IMR-90 (cell line): ENCODE measurements at regions not wholly inside any gene's neighbourhood (a gene's known extent, or its start where the extent isn't known, plus 50 kb on each side); places are given as distances from the start of the nearest gene placed in this dataset. TPM values are rescaled to one million over a fixed set of nuclear protein-coding genes. Genes with fewer than 3 reads are reported as not detected.

Experiments
- ATAC-seq: fragments of 200-7000 bp; cut with Tn5 transposase; 2 replicates; pipeline ENCODE4 v1.9.1; 2020; ENCODE audit warnings: low read depth, mild to moderate bottlenecking, moderate library complexity
- BruUV-seq: library from RNA; stranded (reverse); fragments of 400-500 nt; replicated peaks from 2 replicates; lab custom pipeline; 2021; lab: Mats Ljungman, UMichigan
- CTCF ChIA-PET: fragments of 300-600 bp; formaldehyde crosslinking; extraction: SDS; loops from one replicate; lab custom pipeline; 2021; ENCODE audit warnings: antibody characterized with exemption; lab: Yijun Ruan, JAX
- POLR2A ChIA-PET: fragments of 300-600 bp; sonication (Branson Sonifier 250); formaldehyde crosslinking; loops from one replicate; lab custom pipeline; 2022; ENCODE audit warnings: antibody characterized with exemption; ENCODE audit not compliant: unreplicated experiment; lab: Charles Lee
- DNase-seq: peaks from one replicate; pipeline ENCODE4 v3.0.0; 2013
- H2AFZ ChIP-seq: replicated peaks from 2 replicates; pipeline ENCODE3; 2013; ENCODE audit warnings: low read length, mild to moderate bottlenecking; ENCODE audit not compliant: poor library complexity
- H2AK5ac ChIP-seq: 2 replicates; pipeline ENCODE4 v1.6.1; 2013; ENCODE audit warnings: low read depth, low read length, inconsistent platforms
- H2AK9ac ChIP-seq: replicated peaks from 2 replicates; pipeline ENCODE3; 2013; ENCODE audit warnings: mild to moderate bottlenecking, low read depth, low read length, moderate library complexity; ENCODE audit not compliant: poor library complexity
- H2BK120ac ChIP-seq: 2 replicates; pipeline ENCODE4 v1.6.1; 2013; ENCODE audit warnings: low read depth, low read length, inconsistent platforms
- H2BK15ac ChIP-seq: 3 replicates; pipeline ENCODE4 v1.6.1; 2013; ENCODE audit warnings: low read depth, low read length, inconsistent platforms
- H2BK20ac ChIP-seq: 2 replicates; pipeline ENCODE4 v1.6.1; 2013; ENCODE audit warnings: low read depth, mild to moderate bottlenecking, inconsistent platforms, low read length, moderate library complexity
- H2BK5ac ChIP-seq: 2 replicates; pipeline ENCODE4 v1.6.1; 2013; ENCODE audit warnings: mild to moderate bottlenecking, low read depth, low read length, inconsistent platforms; ENCODE audit not compliant: poor library complexity, severe bottlenecking
- H3K14ac ChIP-seq: replicated peaks from 2 replicates; pipeline ENCODE4 v1.6.1; 2013; ENCODE audit warnings: low read depth, low read length, inconsistent platforms
- H3K18ac ChIP-seq: 2 replicates; pipeline ENCODE4 v1.6.1; 2013; ENCODE audit warnings: low read depth, low read length, control low read depth
- H3K23ac ChIP-seq: 2 replicates; pipeline ENCODE4 v1.6.1; 2013; ENCODE audit warnings: low read depth, low read length, inconsistent platforms
- H3K27ac ChIP-seq: 2 replicates; pipeline ENCODE4 v1.5.1; 2013; ENCODE audit warnings: mild to moderate bottlenecking, control low read depth, low read length; ENCODE audit not compliant: insufficient read depth
- H3K27me3 ChIP-seq: 2 replicates; pipeline ENCODE4 v1.6.1; 2013; ENCODE audit warnings: low read length; ENCODE audit not compliant: control insufficient read depth, insufficient read depth
- H3K36me3 ChIP-seq: 2 replicates; pipeline ENCODE4 v1.6.1; 2013; ENCODE audit warnings: low read length, mixed read lengths; ENCODE audit not compliant: control insufficient read depth, insufficient read depth
- H3K4ac ChIP-seq: 2 replicates; pipeline ENCODE4 v1.6.1; 2013; ENCODE audit warnings: low read depth, low read length, inconsistent platforms
- H3K4me1 ChIP-seq: 2 replicates; pipeline ENCODE4 v1.6.1; 2013; ENCODE audit warnings: low read length, mixed read lengths; ENCODE audit not compliant: control insufficient read depth, insufficient read depth
- H3K4me2 ChIP-seq: 2 replicates; pipeline ENCODE4 v1.6.1; 2013; ENCODE audit warnings: low read depth, mild to moderate bottlenecking, control low read depth, low read length, moderate library complexity
- H3K4me3 ChIP-seq: 2 replicates; pipeline ENCODE4 v1.5.1; 2013; ENCODE audit warnings: low read depth, mild to moderate bottlenecking, control low read depth, low read length, moderate library complexity; ENCODE audit not compliant: insufficient read depth
- H3K56ac ChIP-seq: 2 replicates; pipeline ENCODE4 v1.6.1; 2013; ENCODE audit warnings: low read length, inconsistent platforms; ENCODE audit not compliant: insufficient read depth; ENCODE audit errors: extremely low read depth
- H3K79me1 ChIP-seq, 2 experiments: 2 replicates each; pipeline ENCODE4 v1.6.1; 2013; ENCODE audit warnings: low read length in 2 of 2, inconsistent platforms in 1 of 2, low read depth in 1 of 2
- H3K9ac ChIP-seq: 2 replicates; pipeline ENCODE4 v1.6.1; 2013; ENCODE audit warnings: low read depth, low read length, control low read depth
- H3K9me1 ChIP-seq: 2 replicates; pipeline ENCODE4 v1.6.1; 2013; ENCODE audit warnings: low read length, inconsistent platforms; ENCODE audit not compliant: insufficient read depth
- H3K9me3 ChIP-seq: 2 replicates; pipeline ENCODE4 v1.6.1; 2013; ENCODE audit warnings: low read length; ENCODE audit not compliant: control insufficient read depth, insufficient read depth
- H4K20me1 ChIP-seq: 2 replicates; pipeline ENCODE4 v1.6.1; 2013; ENCODE audit warnings: low read length, inconsistent platforms; ENCODE audit not compliant: insufficient read depth
- H4K5ac ChIP-seq: 2 replicates; pipeline ENCODE4 v1.6.1; 2013; ENCODE audit warnings: mild to moderate bottlenecking, low read depth, low read length, control low read depth
- H4K8ac ChIP-seq, 2 experiments: 2 replicates each; pipeline ENCODE4 v1.6.1; 2013; ENCODE audit warnings: low read depth in 2 of 2, low read length in 2 of 2, control low read depth in 1 of 2, inconsistent platforms in 1 of 2
- H4K91ac ChIP-seq: 2 replicates; pipeline ENCODE4 v1.6.1; 2013; ENCODE audit warnings: low read depth, low read length, inconsistent platforms; ENCODE audit not compliant: insufficient read depth
- CHD1 ChIP-seq: IDR thresholded peaks from 2 replicates; pipeline ENCODE4 v1.6.1; 2012; ENCODE audit warnings: low read depth, low read length, improper control_type of control experiment
- MAFK ChIP-seq: IDR thresholded peaks from 2 replicates; pipeline ENCODE4 v1.6.1; 2012; ENCODE audit warnings: low read depth, low read length, improper control_type of control experiment
- POLR2A ChIP-seq: IDR thresholded peaks from 2 replicates; pipeline ENCODE4 v1.6.1; 2012; ENCODE audit warnings: mild to moderate bottlenecking, low read depth, low read length
- RCOR1 ChIP-seq: IDR thresholded peaks from 2 replicates; pipeline ENCODE4 v1.6.1; 2012; ENCODE audit warnings: mild to moderate bottlenecking, low read length, improper control_type of control experiment; ENCODE audit not compliant: insufficient replicate concordance
- RFX5 ChIP-seq: IDR thresholded peaks from 2 replicates; pipeline ENCODE4 v1.8.0; 2012; ENCODE audit warnings: low read depth, mild to moderate bottlenecking, low read length, moderate library complexity
- WGBS, 2 experiments: methylation state at CpG; one replicate each; pipeline versions ENCODE4 v1.1.5 to v1.1.7; 2013; ENCODE audit warnings: missing lambda C conversion rate in 2 of 2; ENCODE audit not compliant: insufficient read length in 1 of 2; ENCODE audit errors: extremely low coverage in 2 of 2; 5-methylcytosine and 5-hydroxymethylcytosine counted together
- dilution Hi-C: fragments of 300-500 bp; cut with HindIII; formaldehyde crosslinking; loops from one replicate; pipeline ENCODE4 v1.14.3; 2018; ENCODE audit warnings: low sequenced_read_pairs; ENCODE audit not compliant: unreplicated experiment
- in situ Hi-C: fragments of 300-500 bp; cut with MboI; formaldehyde crosslinking; loops from 3 replicates; pipeline ENCODE4 v1.14.3; 2019; ENCODE audit warnings: low sequenced_read_pairs, inconsistent platforms, mixed read lengths
- intact Hi-C: fragments of 100-400 bp; cut with micrococcal nuclease; formaldehyde crosslinking; loops from 2 replicates; pipeline ENCODE4 v1.10.0; 2022
- microRNA-seq, 2 experiments: library from miRNA; stranded (forward) in 1 of 2; unstranded in 1 of 2; fragments of 10-50 nt in 1 of 2; fragments of <30 nt in 1 of 2; gene quantifications in 1 of 2; microRNA quantifications in 1 of 2; one replicate each; pipeline versions ENCODE3 to v1.1.0; 2013 to 2020; ENCODE audit not compliant: insufficient read depth in 1 of 2, insufficient read length in 1 of 2, unreplicated experiment in 1 of 2
- small RNA-seq, 5 experiments: library from RNA; depleted of rRNA; stranded (forward); fragments of <200 nt; gene quantifications; one replicate each; pipeline ENCODE3, GENCODE V24; 2012

GRCh38 chr4:117984366-117984680, 50.0 kb upstream of the NDST3 start:
- in situ Hi-C loops (no loop called here), dilution Hi-C loops (no loop called here), intact Hi-C loops (no loop called here)
- Histone ChIP-seq H3K36me3 (no peaks in the 10 kb centered on the region), H2BK5ac (no peak overlapping the region), H3K4me3 (no peak overlapping the region), H2AFZ (no peak overlapping the region), H4K20me1 (no peaks in the 10 kb centered on the region), H3K14ac (no peak overlapping the region), H2AK9ac (no peak overlapping the region), H3K4ac (no peak overlapping the region), H3K56ac (no peak overlapping the region), H3K18ac (no peak overlapping the region), H2AK5ac (no peak overlapping the region), H3K4me1 (no peaks in the 10 kb centered on the region), H4K8ac (no peak overlapping the region), H4K91ac (no peak overlapping the region), H3K4me2 (no peak overlapping the region), H3K23ac (no peak overlapping the region), H2BK120ac (no peak overlapping the region), H3K27ac (no peak overlapping the region), H3K79me1 (no peaks in the 10 kb centered on the region), H4K5ac (no peak overlapping the region), H2BK15ac (no peak overlapping the region), H3K9me1 (no peaks in the 10 kb centered on the region), H3K9me3 (no peaks in the 10 kb centered on the region), H3K9ac (no peak overlapping the region), H2BK20ac (no peak overlapping the region), H3K27me3 (no peaks in the 10 kb centered on the region)
- WGBS, 2 experiments = no CpG with 5 or more reads among the region's 2 CpGs
- POLR2A ChIA-PET = no interaction called here
- ATAC-seq (no peak), DNase-seq (no peak)
- TF ChIP-seq MAFK = no peak
- TF ChIP-seq RCOR1 = no peak
- no peak for TF ChIP-seq CHD1
- TF ChIP-seq POLR2A = no peak
- TF ChIP-seq RFX5 = no peak
- CTCF ChIA-PET = interaction anchor here (0.9 kb wide), 1 partner anchor 13 kb away, joined by 3 read pairs; no protein-coding TSS in a partner anchor
- no TSS peak for BruUV-seq

Small RNA genes lying in the stretch of these regions (microRNA-seq; reads per million reads assigned to microRNA genes)
- gene AC107399.1 (ENCODE audit: insufficient read depth, insufficient read length) = not detected

Small RNA genes lying in the stretch of these regions (small RNA-seq; reads per million reads assigned to genes)
- 0 reads per million in 5 experiments for gene AC107399.1
